H1 (cell line): ENCODE measurements at regions not wholly inside any gene's neighbourhood (a gene's known extent, or its start where the extent isn't known, plus 50 kb on each side); places are given as distances from the start of the nearest gene placed in this dataset.

Experiments
- CTCF ChIA-PET: fragments of 300-600 bp; sonication (Branson Sonifier 250); formaldehyde crosslinking; loops from one replicate; lab custom pipeline; 2021; ENCODE audit not compliant: partially characterized antibody; lab: Charles Lee
- POLR2A ChIA-PET: fragments of 300-600 bp; sonication (Branson Sonifier 250); formaldehyde crosslinking; loops from one replicate; lab custom pipeline; 2021; ENCODE audit warnings: inconsistent platforms; ENCODE audit not compliant: partially characterized antibody; lab: Charles Lee
- DNase-seq, 2 experiments: peaks; one replicate each; pipeline versions ENCODE4 v3.0.0 to v3.0.0-alpha.2; 2010 to 2022; ENCODE audit warnings: low spot score in 2 of 2, low read depth in 1 of 2, mixed read lengths in 1 of 2
- FAIRE-seq: peaks from 2 replicates; lab custom pipeline; 2011; peaks lifted over from hg19 to GRCh38; lab: Jason Lieb, UNC
- H2AFZ ChIP-seq: 2 replicates; pipeline ENCODE4 v1.8.1; 2012; ENCODE audit warnings: low read length, inconsistent platforms
- H2AK5ac ChIP-seq: 2 replicates; pipeline ENCODE4 v1.6.1; 2013; ENCODE audit warnings: low read depth, low read length
- H2BK120ac ChIP-seq: replicated peaks from 2 replicates; pipeline ENCODE3; 2013; ENCODE audit warnings: low read depth, low read length, inconsistent platforms
- H2BK12ac ChIP-seq: 2 replicates; pipeline ENCODE4 v1.6.1; 2013; ENCODE audit warnings: low read depth, low read length
- H2BK15ac ChIP-seq: 2 replicates; pipeline ENCODE4 v1.6.1; 2013; ENCODE audit warnings: low read length
- H2BK20ac ChIP-seq: 2 replicates; pipeline ENCODE4 v1.6.1; 2013; ENCODE audit warnings: low read length
- H2BK5ac ChIP-seq: 2 replicates; pipeline ENCODE4 v1.6.1; 2013; ENCODE audit warnings: low read depth, low read length
- H3K14ac ChIP-seq: 2 replicates; pipeline ENCODE4 v1.6.1; 2013; ENCODE audit warnings: inconsistent platforms; ENCODE audit not compliant: insufficient read length
- H3K18ac ChIP-seq: 2 replicates; pipeline ENCODE4 v1.6.1; 2013; ENCODE audit warnings: low read length; ENCODE audit errors: extremely low read depth
- H3K23ac ChIP-seq: 2 replicates; pipeline ENCODE4 v1.6.1; 2013; ENCODE audit warnings: inconsistent platforms; ENCODE audit not compliant: insufficient read length
- H3K23me2 ChIP-seq: 2 replicates; pipeline ENCODE4 v1.6.1; 2013; ENCODE audit warnings: low read depth, low read length
- H3K27ac ChIP-seq: 2 replicates; pipeline ENCODE4 v1.6.1; 2011; ENCODE audit warnings: low read depth, low read length, inconsistent platforms
- H3K27me3 ChIP-seq, 4 experiments: replicated peaks in 1 of 4; 1 replicate in 1 of 4; 2 replicates in 3 of 4; pipeline versions ENCODE4 v1.6.1 to v1.8.1; 2011 to 2013; ENCODE audit warnings: low read length in 3 of 4, mild to moderate bottlenecking in 3 of 4, inconsistent platforms in 2 of 4, mixed read lengths in 2 of 4, moderate library complexity in 1 of 4; ENCODE audit not compliant: control insufficient read depth in 3 of 4, insufficient read depth in 3 of 4; ENCODE audit errors: extremely low read depth in 1 of 4
- H3K36me3 ChIP-seq, 4 experiments: 2 replicates each; pipeline versions ENCODE4 v1.6.1 to v1.8.1; 2011 to 2013; ENCODE audit warnings: mild to moderate bottlenecking in 4 of 4, low read length in 3 of 4, moderate library complexity in 2 of 4, control low read depth in 1 of 4, inconsistent platforms in 1 of 4; ENCODE audit not compliant: insufficient read depth in 4 of 4, control insufficient read depth in 2 of 4
- H3K4ac ChIP-seq: replicated peaks from 2 replicates; pipeline ENCODE3; 2013; ENCODE audit warnings: low read length, low read depth, mixed read lengths, inconsistent platforms; ENCODE audit not compliant: insufficient read length
- H3K4me1 ChIP-seq, 4 experiments: replicated peaks in 1 of 4; 1 replicate in 1 of 4; 2 replicates in 3 of 4; pipeline versions ENCODE4 v1.6.1 to v1.8.1; 2011 to 2013; ENCODE audit warnings: low read length in 3 of 4, inconsistent platforms in 2 of 4, mixed read lengths in 1 of 4; ENCODE audit not compliant: insufficient read depth in 4 of 4, control insufficient read depth in 3 of 4
- H3K4me2 ChIP-seq, 2 experiments: 2 replicates each; pipeline versions ENCODE4 v1.6.1 to v1.8.1; 2011 to 2013; ENCODE audit warnings: low read depth in 2 of 2, low read length in 2 of 2, control low read depth in 1 of 2, inconsistent platforms in 1 of 2, mild to moderate bottlenecking in 1 of 2; ENCODE audit not compliant: insufficient read depth in 1 of 2
- H3K4me3 ChIP-seq, 4 experiments: fragments of 200-600, 300-600 bp in 1 of 4; sonication (generic), shearing (Covaris generic), sonication (Bioruptor Twin) in 1 of 4; 2 replicates each; pipeline versions ENCODE4 v1.5.1 to v1.8.1; 2011 to 2016; ENCODE audit warnings: low read length in 4 of 4, low read depth in 3 of 4, control low read depth in 2 of 4, inconsistent platforms in 2 of 4, mild to moderate bottlenecking in 2 of 4, mixed read lengths in 1 of 4, moderate library complexity in 1 of 4; ENCODE audit not compliant: insufficient read depth in 2 of 4; ENCODE audit errors: extremely low read depth in 1 of 4
- H3K56ac ChIP-seq: replicated peaks from 2 replicates; pipeline ENCODE3; 2013; ENCODE audit warnings: low read depth, mild to moderate bottlenecking, mixed read lengths, low read length, inconsistent platforms; ENCODE audit not compliant: insufficient read length
- H3K79me1 ChIP-seq: 2 replicates; pipeline ENCODE4 v1.6.1; 2013; ENCODE audit warnings: low read depth, low read length, control low read depth
- H3K79me2 ChIP-seq, 2 experiments: 2 replicates each; pipeline versions ENCODE4 v1.6.1 to v1.8.1; 2012 to 2013; ENCODE audit warnings: low read length in 2 of 2, mild to moderate bottlenecking in 2 of 2, inconsistent platforms in 1 of 2; ENCODE audit not compliant: insufficient read depth in 2 of 2, control insufficient read depth in 1 of 2
- H3K9ac ChIP-seq, 4 experiments: replicated peaks in 1 of 4; 1 replicate in 1 of 4; 2 replicates in 3 of 4; pipeline versions ENCODE4 v1.6.1 to v1.8.1; 2011 to 2013; ENCODE audit warnings: low read depth in 3 of 4, low read length in 3 of 4, control low read depth in 2 of 4, mild to moderate bottlenecking in 2 of 4, moderate library complexity in 2 of 4, inconsistent platforms in 1 of 4; ENCODE audit errors: extremely low read depth in 1 of 4
- H3K9me3 ChIP-seq, 2 experiments: 2 replicates each; pipeline versions ENCODE4 v1.6.1 to v1.8.1; 2012 to 2013; ENCODE audit warnings: mild to moderate bottlenecking in 2 of 2, moderate library complexity in 2 of 2, control low read depth in 1 of 2, inconsistent platforms in 1 of 2, low read depth in 1 of 2, low read length in 1 of 2, mixed read lengths in 1 of 2; ENCODE audit not compliant: insufficient read depth in 2 of 2
- H4K20me1 ChIP-seq, 2 experiments: replicated peaks in 1 of 2; 2 replicates each; pipeline versions ENCODE3 to v1.8.1; 2011 to 2013; ENCODE audit warnings: inconsistent platforms in 2 of 2, low read length in 2 of 2, mild to moderate bottlenecking in 1 of 2; ENCODE audit not compliant: insufficient read depth in 2 of 2, control insufficient read depth in 1 of 2
- H4K5ac ChIP-seq: 2 replicates; pipeline ENCODE4 v1.6.1; 2013; ENCODE audit warnings: low read length, low read depth, mixed read lengths, inconsistent platforms; ENCODE audit not compliant: insufficient read length
- H4K8ac ChIP-seq: 2 replicates; pipeline ENCODE4 v1.8.0; 2013; ENCODE audit warnings: mild to moderate bottlenecking, moderate library complexity, low read length, inconsistent platforms; ENCODE audit not compliant: insufficient read depth; ENCODE audit errors: extremely low read depth
- H4K91ac ChIP-seq: replicated peaks from 2 replicates; pipeline ENCODE3; 2013; ENCODE audit warnings: low read length, mixed read lengths, inconsistent platforms; ENCODE audit not compliant: insufficient read length
- ASH2L ChIP-seq: fragments of 200-600, 300-600 bp; sonication (generic); IDR thresholded peaks from one replicate; pipeline ENCODE4 v1.7.1; 2017; ENCODE audit warnings: low read length
- CBX5 ChIP-seq: fragments of 300-800, 300-1000 bp; sonication (generic); IDR thresholded peaks from 2 replicates; pipeline ENCODE4 v1.7.1; 2016; ENCODE audit warnings: antibody characterized with exemption, low read length, low read depth
- GABPA ChIP-seq: IDR thresholded peaks from 2 replicates; pipeline ENCODE4 v1.6.1; 2011; ENCODE audit warnings: mild to moderate bottlenecking, low read length, moderate library complexity, borderline replicate concordance; ENCODE audit not compliant: insufficient read depth
- KDM4A ChIP-seq: IDR thresholded peaks from one replicate; pipeline ENCODE4 v1.7.1; 2012; ENCODE audit warnings: low read depth, mild to moderate bottlenecking, moderate library complexity, low read length, inconsistent platforms; ENCODE audit not compliant: severe bottlenecking
- MAFK ChIP-seq: IDR thresholded peaks from 2 replicates; pipeline ENCODE4 v1.6.1; 2012; ENCODE audit warnings: low read depth, mild to moderate bottlenecking, improper control_type of control experiment, low read length
- MAX ChIP-seq: IDR thresholded peaks from 2 replicates; pipeline ENCODE4 v1.6.1; 2012; ENCODE audit warnings: inconsistent platforms
- NRF1 ChIP-seq: IDR thresholded peaks from 2 replicates; pipeline ENCODE4 v1.6.1; 2011; ENCODE audit warnings: mild to moderate bottlenecking, low read depth, low read length, improper control_type of control experiment
- PHF8 ChIP-seq: fragments of 200-600 bp; sonication (generic); conservative IDR thresholded peaks from 2 replicates; pipeline ENCODE4 v1.7.1; 2012; ENCODE audit warnings: low read depth, mild to moderate bottlenecking, inconsistent platforms, low read length, moderate library complexity
- RBBP5 ChIP-seq: IDR thresholded peaks from 2 replicates; pipeline ENCODE4 v1.7.1; 2012; ENCODE audit warnings: low read depth, mild to moderate bottlenecking, inconsistent platforms, low read length, moderate library complexity, borderline replicate concordance
- SIN3A ChIP-seq, 2 experiments: IDR thresholded peaks in 1 of 2; conservative IDR thresholded peaks in 1 of 2; 2 replicates each; pipeline ENCODE4 v1.6.1; 2011 to 2012; ENCODE audit warnings: low read length in 2 of 2, improper control_type of control experiment in 1 of 2, low read depth in 1 of 2, mild to moderate bottlenecking in 1 of 2
- SIRT6 ChIP-seq: IDR thresholded peaks from one replicate; pipeline ENCODE4 v1.7.1; 2012; ENCODE audit warnings: low read length, inconsistent platforms
- SP1 ChIP-seq: IDR thresholded peaks from 2 replicates; pipeline ENCODE4 v1.6.1; 2011; ENCODE audit warnings: low read depth, low read length
- SP4 ChIP-seq: IDR thresholded peaks from 2 replicates; pipeline ENCODE4 v1.6.1; 2012; ENCODE audit warnings: low read length, inconsistent platforms
- SUZ12 ChIP-seq: fragments of 200-600 bp; sonication (generic); IDR thresholded peaks from 2 replicates; pipeline ENCODE4 v1.6.1; 2012; ENCODE audit warnings: mild to moderate bottlenecking, inconsistent platforms, low read length, moderate library complexity, mixed read lengths
- TBP ChIP-seq: IDR thresholded peaks from 2 replicates; pipeline ENCODE4 v1.6.1; 2011; ENCODE audit warnings: low read depth, low read length, improper control_type of control experiment
- WGBS, 2 experiments: shearing (Covaris generic) in 1 of 2; methylation state at CpG; one replicate each; pipeline versions ENCODE4 v1.1.6 to v1.1.7; 2013 to 2015; ENCODE audit warnings: low lambda C conversion rate in 2 of 2, mixed read lengths in 2 of 2, inconsistent platforms in 1 of 2, low coverage in 1 of 2, missing lambda C conversion rate in 1 of 2; ENCODE audit not compliant: insufficient replicate concordance in 2 of 2, insufficient coverage in 1 of 2, insufficient read length in 1 of 2; ENCODE audit errors: extremely low coverage in 1 of 2, missing lambda C conversion rate in 1 of 2; 5-methylcytosine and 5-hydroxymethylcytosine counted together

GRCh38 chr2:22326250-22326649 is 1058.7 kb upstream of the KLHL29 start:
- Histone ChIP-seq H3K4me1 (no peaks in the 10 kb centered on the region), H4K91ac (no peak overlapping the region), H2BK120ac (no peak overlapping the region), H3K14ac (no peak overlapping the region), H3K23ac (no peak overlapping the region), H4K5ac (no peak overlapping the region), H3K9me3 (peaks cover 0 to 3% of the 10 kb centered on the region in 2 experiments; a peak in 1 of 4 replicates), H2BK5ac (no peak overlapping the region), H3K9ac (no peak overlapping the region), H3K79me2 (no peaks in the 10 kb centered on the region), H2BK15ac (no peak overlapping the region), H3K27me3 (no peaks in the 10 kb centered on the region), H2BK12ac (no peak overlapping the region), H3K79me1 (no peaks in the 10 kb centered on the region), H2AK5ac (no peak overlapping the region), H3K27ac (no peak overlapping the region), H3K4me3 (no peak overlapping the region), H3K4me2 (no peak overlapping the region), H3K23me2 (no peaks in the 10 kb centered on the region), H4K20me1 (no peaks in the 10 kb centered on the region), H2BK20ac (no peak overlapping the region), H3K18ac (no peak overlapping the region), H3K36me3 (no peaks in the 10 kb centered on the region), H3K4ac (no peak overlapping the region), H4K8ac (no peak overlapping the region), H2AFZ (no peak overlapping the region), H3K56ac (no peak overlapping the region)
- CTCF ChIA-PET = no interaction called here
- WGBS, 2 experiments = 88% methylated on average over 4 of the region's 4 CpGs; no CpG with 5 or more reads in 1 of the 2 experiments
- DNase-seq (no peak), FAIRE-seq (no peak)
- POLR2A ChIA-PET = no interaction called here
- TF ChIP-seq ASH2L = no peak
- TF ChIP-seq SIRT6 = no peak
- TF ChIP-seq MAX = no peak
- TF ChIP-seq GABPA = no peak
- no peak for TF ChIP-seq KDM4A
- TF ChIP-seq CBX5 = no peak
- no peak for TF ChIP-seq RBBP5
- no peak for TF ChIP-seq PHF8
- no peak for TF ChIP-seq SP4
- no peak for TF ChIP-seq MAFK
- TF ChIP-seq SIN3A (conservative IDR thresholded peaks at IDR 0.05 in 1 of 2, IDR thresholded peaks at IDR 0.05 in 1 of 2; ENCODE audit: low read depth in 1 of 2, low read length in 2 of 2) = no peak
- no peak for TF ChIP-seq NRF1
- TF ChIP-seq TBP = no peak
- no peak for TF ChIP-seq SP1
- TF ChIP-seq SUZ12 = no peak
